Neuron (in vitro differentiated cells): ENCODE measurements at regions not wholly inside any gene's neighbourhood (a gene's known extent, or its start where the extent isn't known, plus 50 kb on each side); places are given as distances from the start of the nearest gene placed in this dataset.

ENCODE experiments used
- H2AFZ ChIP-seq: one replicate; pipeline ENCODE4 v1.6.1; 2013; ENCODE audit warnings: low read depth, mild to moderate bottlenecking, inconsistent platforms, low read length, moderate library complexity
- H3K27me3 ChIP-seq: one replicate; pipeline ENCODE4 v1.6.1; 2013; ENCODE audit warnings: low read length; ENCODE audit not compliant: insufficient read depth
- H3K36me3 ChIP-seq: one replicate; pipeline ENCODE4 v1.6.1; 2013; ENCODE audit warnings: low read length; ENCODE audit not compliant: insufficient read depth
- H3K4me1 ChIP-seq: one replicate; pipeline ENCODE4 v1.6.1; 2013; ENCODE audit warnings: low read length; ENCODE audit not compliant: insufficient read depth
- H3K4me3 ChIP-seq: 2 replicates; pipeline ENCODE4 v1.5.1; 2013; ENCODE audit warnings: mild to moderate bottlenecking, low read length, moderate library complexity
- H3K9me3 ChIP-seq: one replicate; pipeline ENCODE4 v1.6.1; 2013; ENCODE audit warnings: low read length

GRCh38 chr1:190608282-190608681 is 130.6 kb upstream of the BRINP3 start:
- Histone ChIP-seq H2AFZ (no peak overlapping the region), H3K9me3 (no peaks in the 10 kb centered on the region), H3K4me3 (no peak overlapping the region), H3K36me3 (no peaks in the 10 kb centered on the region), H3K27me3 (no peaks in the 10 kb centered on the region), H3K4me1 (no peaks in the 10 kb centered on the region)

DNA sequence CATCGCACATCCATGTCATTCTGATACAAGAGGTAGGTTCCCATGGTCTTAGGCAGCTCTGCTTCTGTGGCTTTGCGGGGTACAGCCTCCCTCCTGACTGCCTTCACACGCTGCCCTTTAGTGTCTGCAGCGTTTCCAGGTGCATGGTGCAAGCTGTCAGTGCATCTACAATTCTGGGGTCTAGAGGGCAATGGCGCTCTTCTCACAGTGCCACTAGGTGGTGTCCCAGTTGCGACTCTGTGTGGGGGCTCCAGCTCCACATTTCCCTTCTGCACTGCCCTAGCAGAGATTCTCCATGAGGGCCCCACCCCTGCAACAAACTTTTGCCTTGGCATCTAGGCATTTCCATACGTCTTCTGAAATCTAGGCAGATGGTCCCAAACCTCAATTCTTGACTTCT is 138.2 kb upstream of the BRINP3 start:
- no peaks in the 10 kb centered on the region for H3K27me3 ChIP-seq
- no peak overlapping the region for H3K4me3 ChIP-seq
- H3K9me3 ChIP-seq = peaks cover 2% of the 10 kb centered on the region
- H3K36me3 ChIP-seq = no peaks in the 10 kb centered on the region
- peaks cover 3% of the 10 kb centered on the region for H3K4me1 ChIP-seq
- H2AFZ ChIP-seq = no peak overlapping the region

DNA sequence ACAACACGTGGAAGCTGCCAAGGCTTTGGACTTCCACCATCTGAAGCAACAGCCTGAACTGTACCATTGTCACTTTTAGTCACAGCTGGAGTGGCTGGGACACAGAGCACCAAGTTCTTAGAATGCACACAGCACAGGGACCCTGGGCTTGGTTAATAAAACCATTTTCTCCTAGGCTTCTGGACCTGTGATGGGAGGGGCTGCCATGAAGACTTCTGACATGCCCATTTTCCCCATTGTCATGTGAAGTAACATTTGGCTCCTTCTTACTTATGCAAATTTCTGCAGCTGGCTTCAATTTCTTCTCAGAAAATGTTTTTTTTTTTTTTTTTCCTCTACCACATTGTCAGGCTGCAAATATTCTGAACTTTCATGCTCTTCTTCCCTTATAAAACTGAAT is 138.6 kb upstream of the BRINP3 start:
- H3K36me3 ChIP-seq = no peaks in the 10 kb centered on the region
- peaks cover 3% of the 10 kb centered on the region for H3K4me1 ChIP-seq
- H3K27me3 ChIP-seq = no peaks in the 10 kb centered on the region
- H3K9me3 ChIP-seq = peaks cover 2% of the 10 kb centered on the region
- H2AFZ ChIP-seq = no peak overlapping the region
- no peak overlapping the region for H3K4me3 ChIP-seq

- Histone ChIP-seq H3K36me3 (no peaks in the 10 kb centered on the region), H3K4me1 (peaks cover 3% of the 10 kb centered on the region), H3K27me3 (no peaks in the 10 kb centered on the region), H3K4me3 (no peak overlapping the region), H3K9me3 (peaks cover 2% of the 10 kb centered on the region), H2AFZ (peak overlapping the region; percentile 28)
Measured at GRCh38 chr1:190619724-190620123, 142.1 kb upstream of the BRINP3 start.

DNA sequence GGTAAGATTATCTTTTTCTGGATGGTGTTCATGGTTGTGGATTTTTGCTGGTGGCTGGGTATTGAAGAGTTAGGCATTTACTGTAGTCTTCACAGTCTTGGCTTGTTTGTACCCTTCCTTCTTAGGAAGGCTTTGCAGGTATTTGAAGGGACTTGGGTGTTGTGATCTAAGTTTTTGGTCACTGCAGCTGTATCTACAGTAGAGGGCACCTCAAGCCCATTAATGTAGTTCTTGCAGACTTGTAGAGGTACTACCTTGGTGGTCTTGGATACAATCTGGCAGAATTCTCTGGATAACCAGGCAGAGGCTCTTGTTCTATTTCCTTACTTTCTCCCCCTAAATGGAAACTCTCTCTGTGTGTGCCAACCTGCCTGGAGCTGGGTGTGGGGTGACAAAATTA is 155.8 kb upstream of the BRINP3 start:
- no peaks in the 10 kb centered on the region for H3K4me1 ChIP-seq

GRCh38 chr1:190634134-190634533 is 156.5 kb upstream of the BRINP3 start:
- Histone ChIP-seq H3K4me3 (no peak overlapping the region), H2AFZ (no peak overlapping the region), H3K27me3 (no peaks in the 10 kb centered on the region), H3K36me3 (no peaks in the 10 kb centered on the region), H3K9me3 (no peaks in the 10 kb centered on the region), H3K4me1 (no peaks in the 10 kb centered on the region)

More for the DNA sequence above, 155.8 kb upstream of the BRINP3 start:
- Histone ChIP-seq H3K9me3 (no peaks in the 10 kb centered on the region), H3K36me3 (no peaks in the 10 kb centered on the region), H3K27me3 (no peaks in the 10 kb centered on the region), H3K4me3 (no peak overlapping the region), H2AFZ (no peak overlapping the region)

- H3K27me3 ChIP-seq = no peaks in the 10 kb centered on the region
- H2AFZ ChIP-seq = no peak overlapping the region
- no peaks in the 10 kb centered on the region for H3K4me1 ChIP-seq
- H3K9me3 ChIP-seq = no peaks in the 10 kb centered on the region
- H3K36me3 ChIP-seq = no peaks in the 10 kb centered on the region
- no peak overlapping the region for H3K4me3 ChIP-seq
Measured at GRCh38 chr1:190649553-190649952, 171.9 kb upstream of the BRINP3 start.

DNA sequence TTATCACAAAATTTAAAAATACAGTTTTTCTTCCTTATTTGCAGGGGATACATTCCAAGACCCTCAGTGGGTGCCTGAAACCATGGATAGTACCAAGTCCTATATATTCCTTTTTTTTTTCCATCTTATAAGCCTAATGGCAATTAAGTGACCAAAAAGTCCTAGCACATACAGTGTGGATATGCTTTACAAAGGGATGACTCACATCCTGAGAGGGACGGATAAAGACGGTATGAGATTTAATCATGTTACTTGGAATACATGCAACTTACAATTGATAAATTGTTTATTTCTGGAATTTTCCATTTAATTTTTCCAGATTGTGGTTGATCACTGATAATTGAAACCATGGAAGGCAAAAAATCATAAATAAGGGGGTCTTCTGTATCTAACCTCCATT is 181.2 kb upstream of the BRINP3 start:
- Histone ChIP-seq H2AFZ (no peak overlapping the region), H3K27me3 (no peaks in the 10 kb centered on the region), H3K9me3 (no peaks in the 10 kb centered on the region), H3K4me3 (no peak overlapping the region), H3K4me1 (no peaks in the 10 kb centered on the region), H3K36me3 (no peaks in the 10 kb centered on the region)

GRCh38 chr1:190663962-190664361 is 186.3 kb upstream of the BRINP3 start:
- Histone ChIP-seq H3K4me1 (no peaks in the 10 kb centered on the region), H3K27me3 (no peaks in the 10 kb centered on the region), H3K9me3 (no peaks in the 10 kb centered on the region), H3K4me3 (no peak overlapping the region), H3K36me3 (no peaks in the 10 kb centered on the region), H2AFZ (no peak overlapping the region)

DNA sequence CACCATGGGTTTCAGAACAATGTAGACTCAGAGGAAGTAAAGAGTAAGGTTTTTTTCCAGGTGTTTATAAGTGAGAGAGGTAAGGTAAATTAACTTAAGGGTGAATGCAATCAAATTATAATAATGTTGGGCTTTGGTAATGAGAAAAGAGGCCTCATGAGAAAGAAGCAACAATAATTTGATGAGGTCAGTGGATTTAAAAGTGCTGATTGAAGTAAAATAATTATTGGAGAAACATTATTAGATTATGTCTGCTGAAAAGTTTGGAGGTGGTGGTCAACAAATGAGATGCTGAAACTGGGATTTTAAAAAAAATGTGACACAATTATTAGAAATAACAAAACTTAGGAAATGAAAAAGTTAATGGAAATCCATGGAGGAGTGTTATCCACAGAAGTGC is 187.4 kb upstream of the BRINP3 start:
- Histone ChIP-seq H3K9me3 (no peaks in the 10 kb centered on the region), H2AFZ (no peak overlapping the region), H3K27me3 (no peaks in the 10 kb centered on the region), H3K4me1 (no peaks in the 10 kb centered on the region), H3K4me3 (no peak overlapping the region), H3K36me3 (no peaks in the 10 kb centered on the region)

DNA sequence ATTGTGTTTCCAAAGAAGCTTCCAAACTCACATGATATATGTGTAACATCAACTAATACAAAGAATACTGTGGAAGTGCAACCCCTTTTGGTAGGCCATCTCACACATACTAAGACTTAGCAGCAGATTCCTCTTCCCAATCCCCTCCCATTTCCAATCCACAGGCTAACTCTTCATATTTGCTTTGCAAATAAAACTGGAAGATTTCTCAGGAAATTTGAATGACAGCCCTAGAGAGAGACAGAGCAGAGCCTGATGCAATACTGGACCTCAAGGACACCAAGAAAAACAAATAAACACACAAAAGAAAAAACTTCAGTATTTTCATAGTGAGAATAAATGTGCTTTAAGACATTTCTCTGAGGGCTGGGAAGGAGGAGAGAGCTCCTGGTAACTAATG is 190.2 kb upstream of the BRINP3 start:
- no peak overlapping the region for H3K4me3 ChIP-seq
- H3K27me3 ChIP-seq = no peaks in the 10 kb centered on the region
- no peaks in the 10 kb centered on the region for H3K4me1 ChIP-seq
- no peaks in the 10 kb centered on the region for H3K36me3 ChIP-seq
- H2AFZ ChIP-seq = no peak overlapping the region
- no peaks in the 10 kb centered on the region for H3K9me3 ChIP-seq

DNA sequence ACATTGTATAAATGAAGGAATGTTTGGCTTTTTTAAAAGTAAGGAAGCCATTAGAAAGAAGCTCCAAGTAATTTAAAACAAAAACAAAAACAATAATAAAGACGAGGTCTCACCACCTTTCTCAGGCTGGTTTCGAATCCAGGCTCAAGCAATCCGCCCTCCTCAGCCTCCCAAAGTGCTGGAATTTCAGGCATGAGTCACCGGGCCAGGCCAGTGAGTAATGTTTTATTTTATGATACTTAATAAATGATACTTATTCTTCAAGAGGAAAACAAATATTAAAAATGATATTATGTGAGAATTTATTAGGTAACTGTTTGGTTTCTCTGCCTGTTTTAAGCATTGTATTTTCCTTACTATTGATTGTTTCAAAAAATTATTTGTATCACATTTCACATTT is 201.4 kb upstream of the BRINP3 start:
- Histone ChIP-seq H2AFZ (no peak overlapping the region), H3K9me3 (no peaks in the 10 kb centered on the region), H3K4me3 (no peak overlapping the region), H3K4me1 (no peaks in the 10 kb centered on the region), H3K36me3 (no peaks in the 10 kb centered on the region), H3K27me3 (no peaks in the 10 kb centered on the region)

DNA sequence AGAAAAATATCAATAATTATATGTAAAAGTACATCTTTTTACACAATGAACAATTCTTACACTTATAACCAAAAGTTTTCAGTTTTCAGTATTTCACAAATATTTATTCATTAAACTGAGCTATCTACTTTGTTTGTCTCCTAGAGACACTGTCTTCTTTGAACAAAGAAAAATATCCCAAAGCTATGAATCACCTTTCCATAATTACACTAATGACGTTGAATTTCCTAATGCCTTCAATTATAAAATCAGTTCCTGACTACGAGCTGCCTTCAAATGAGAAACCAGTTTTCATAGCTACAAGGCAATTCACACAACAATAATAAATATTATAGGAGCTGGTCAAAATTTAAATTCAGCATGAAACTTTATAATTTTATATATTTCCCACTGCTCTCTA is 201.8 kb upstream of the BRINP3 start:
- H3K27me3 ChIP-seq = no peaks in the 10 kb centered on the region
- no peak overlapping the region for H3K4me3 ChIP-seq
- no peaks in the 10 kb centered on the region for H3K4me1 ChIP-seq
- H3K9me3 ChIP-seq = no peaks in the 10 kb centered on the region
- no peak overlapping the region for H2AFZ ChIP-seq
- no peaks in the 10 kb centered on the region for H3K36me3 ChIP-seq

DNA sequence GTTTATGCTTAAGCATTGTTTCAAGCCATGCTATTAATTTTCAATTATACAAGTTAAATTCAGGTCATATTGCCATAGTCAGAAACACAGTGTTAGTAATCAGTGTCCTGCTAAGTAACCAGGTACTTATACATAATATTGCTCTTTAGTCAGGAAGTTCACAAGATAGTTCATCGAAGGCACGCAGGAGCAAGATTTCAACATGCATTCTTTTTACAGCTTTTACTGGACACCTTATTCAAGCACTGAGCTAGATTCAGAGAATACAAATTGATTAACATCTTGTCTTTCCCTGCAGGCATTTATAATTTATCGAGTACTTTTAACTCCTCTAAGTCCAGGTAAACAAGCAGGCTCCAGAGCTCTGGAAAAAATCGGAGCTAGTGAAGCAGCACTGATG is 202.3 kb upstream of the BRINP3 start:
- Histone ChIP-seq H3K4me1 (no peaks in the 10 kb centered on the region), H3K36me3 (no peaks in the 10 kb centered on the region), H3K4me3 (no peak overlapping the region), H3K27me3 (no peaks in the 10 kb centered on the region), H3K9me3 (no peaks in the 10 kb centered on the region), H2AFZ (no peak overlapping the region)
